GM23338 (cell line): ENCODE measurements at regions not wholly inside any gene's neighbourhood (a gene's known extent, or its start where the extent isn't known, plus 50 kb on each side); places are given as distances from the start of the nearest gene placed in this dataset.

ENCODE experiments used
- CTCF ChIP-seq, 2 experiments: fragments of 200-600 bp in 1 of 2; sonication (generic) in 1 of 2; conservative IDR thresholded peaks; 2 replicates each; pipeline versions ENCODE4 v1.5.1 to v1.6.1; 2016 to 2017; ENCODE audit warnings: antibody characterized with exemption in 2 of 2, low read depth in 2 of 2, mild to moderate bottlenecking in 2 of 2, moderate library complexity in 1 of 2
- ETS1 ChIP-seq: IDR thresholded peaks from 2 replicates; pipeline ENCODE4 v1.6.1; 2016; ENCODE audit warnings: antibody characterized with exemption
- EZH2 ChIP-seq: fragments of 200-600 bp; sonication (generic); IDR thresholded peaks from one replicate; pipeline ENCODE4 v1.8.0; 2017; ENCODE audit warnings: antibody characterized with exemption, mild to moderate bottlenecking, low read depth; ENCODE audit not compliant: unreplicated experiment
- EZH2phosphoT487 ChIP-seq: fragments of 200-600 bp; sonication (generic); IDR thresholded peaks from one replicate; pipeline ENCODE4 v1.8.1; 2018; ENCODE audit warnings: antibody characterized with exemption; ENCODE audit not compliant: unreplicated experiment
- JUNB ChIP-seq: IDR thresholded peaks from one replicate; pipeline ENCODE4 v1.6.1; 2016; ENCODE audit warnings: antibody characterized with exemption; ENCODE audit not compliant: unreplicated experiment
- NANOG ChIP-seq: IDR thresholded peaks from 2 replicates; pipeline ENCODE4 v1.6.1; 2016; ENCODE audit warnings: antibody characterized with exemption, borderline replicate concordance
- POLR2AphosphoS5 ChIP-seq: IDR thresholded peaks from 2 replicates; pipeline ENCODE4 v1.6.1; 2016; ENCODE audit warnings: antibody characterized with exemption, low read depth
- REST ChIP-seq: IDR thresholded peaks from one replicate; pipeline ENCODE4 v1.6.1; 2018; ENCODE audit warnings: antibody characterized with exemption; ENCODE audit not compliant: unreplicated experiment
- ZNF331 ChIP-seq: fragments of 250-450 bp; sonication (Bioruptor Pico); IDR thresholded peaks from 2 replicates; pipeline ENCODE4 v1.5.0; 2020; ENCODE audit warnings: low read depth, mild to moderate bottlenecking, moderate library complexity
- TF ChIP-seq, protein P1 (sequence below): fragments of 250-450 bp; sonication (Bioruptor Pico); IDR thresholded peaks from 2 replicates; pipeline ENCODE4 v1.5.0; 2020; ENCODE audit warnings: mild to moderate bottlenecking, moderate library complexity

GRCh38 chr6:79427721-79428120 is 109.5 kb downstream of the LCA5 start (continued):
- TF ChIP-seq, protein P1, sequence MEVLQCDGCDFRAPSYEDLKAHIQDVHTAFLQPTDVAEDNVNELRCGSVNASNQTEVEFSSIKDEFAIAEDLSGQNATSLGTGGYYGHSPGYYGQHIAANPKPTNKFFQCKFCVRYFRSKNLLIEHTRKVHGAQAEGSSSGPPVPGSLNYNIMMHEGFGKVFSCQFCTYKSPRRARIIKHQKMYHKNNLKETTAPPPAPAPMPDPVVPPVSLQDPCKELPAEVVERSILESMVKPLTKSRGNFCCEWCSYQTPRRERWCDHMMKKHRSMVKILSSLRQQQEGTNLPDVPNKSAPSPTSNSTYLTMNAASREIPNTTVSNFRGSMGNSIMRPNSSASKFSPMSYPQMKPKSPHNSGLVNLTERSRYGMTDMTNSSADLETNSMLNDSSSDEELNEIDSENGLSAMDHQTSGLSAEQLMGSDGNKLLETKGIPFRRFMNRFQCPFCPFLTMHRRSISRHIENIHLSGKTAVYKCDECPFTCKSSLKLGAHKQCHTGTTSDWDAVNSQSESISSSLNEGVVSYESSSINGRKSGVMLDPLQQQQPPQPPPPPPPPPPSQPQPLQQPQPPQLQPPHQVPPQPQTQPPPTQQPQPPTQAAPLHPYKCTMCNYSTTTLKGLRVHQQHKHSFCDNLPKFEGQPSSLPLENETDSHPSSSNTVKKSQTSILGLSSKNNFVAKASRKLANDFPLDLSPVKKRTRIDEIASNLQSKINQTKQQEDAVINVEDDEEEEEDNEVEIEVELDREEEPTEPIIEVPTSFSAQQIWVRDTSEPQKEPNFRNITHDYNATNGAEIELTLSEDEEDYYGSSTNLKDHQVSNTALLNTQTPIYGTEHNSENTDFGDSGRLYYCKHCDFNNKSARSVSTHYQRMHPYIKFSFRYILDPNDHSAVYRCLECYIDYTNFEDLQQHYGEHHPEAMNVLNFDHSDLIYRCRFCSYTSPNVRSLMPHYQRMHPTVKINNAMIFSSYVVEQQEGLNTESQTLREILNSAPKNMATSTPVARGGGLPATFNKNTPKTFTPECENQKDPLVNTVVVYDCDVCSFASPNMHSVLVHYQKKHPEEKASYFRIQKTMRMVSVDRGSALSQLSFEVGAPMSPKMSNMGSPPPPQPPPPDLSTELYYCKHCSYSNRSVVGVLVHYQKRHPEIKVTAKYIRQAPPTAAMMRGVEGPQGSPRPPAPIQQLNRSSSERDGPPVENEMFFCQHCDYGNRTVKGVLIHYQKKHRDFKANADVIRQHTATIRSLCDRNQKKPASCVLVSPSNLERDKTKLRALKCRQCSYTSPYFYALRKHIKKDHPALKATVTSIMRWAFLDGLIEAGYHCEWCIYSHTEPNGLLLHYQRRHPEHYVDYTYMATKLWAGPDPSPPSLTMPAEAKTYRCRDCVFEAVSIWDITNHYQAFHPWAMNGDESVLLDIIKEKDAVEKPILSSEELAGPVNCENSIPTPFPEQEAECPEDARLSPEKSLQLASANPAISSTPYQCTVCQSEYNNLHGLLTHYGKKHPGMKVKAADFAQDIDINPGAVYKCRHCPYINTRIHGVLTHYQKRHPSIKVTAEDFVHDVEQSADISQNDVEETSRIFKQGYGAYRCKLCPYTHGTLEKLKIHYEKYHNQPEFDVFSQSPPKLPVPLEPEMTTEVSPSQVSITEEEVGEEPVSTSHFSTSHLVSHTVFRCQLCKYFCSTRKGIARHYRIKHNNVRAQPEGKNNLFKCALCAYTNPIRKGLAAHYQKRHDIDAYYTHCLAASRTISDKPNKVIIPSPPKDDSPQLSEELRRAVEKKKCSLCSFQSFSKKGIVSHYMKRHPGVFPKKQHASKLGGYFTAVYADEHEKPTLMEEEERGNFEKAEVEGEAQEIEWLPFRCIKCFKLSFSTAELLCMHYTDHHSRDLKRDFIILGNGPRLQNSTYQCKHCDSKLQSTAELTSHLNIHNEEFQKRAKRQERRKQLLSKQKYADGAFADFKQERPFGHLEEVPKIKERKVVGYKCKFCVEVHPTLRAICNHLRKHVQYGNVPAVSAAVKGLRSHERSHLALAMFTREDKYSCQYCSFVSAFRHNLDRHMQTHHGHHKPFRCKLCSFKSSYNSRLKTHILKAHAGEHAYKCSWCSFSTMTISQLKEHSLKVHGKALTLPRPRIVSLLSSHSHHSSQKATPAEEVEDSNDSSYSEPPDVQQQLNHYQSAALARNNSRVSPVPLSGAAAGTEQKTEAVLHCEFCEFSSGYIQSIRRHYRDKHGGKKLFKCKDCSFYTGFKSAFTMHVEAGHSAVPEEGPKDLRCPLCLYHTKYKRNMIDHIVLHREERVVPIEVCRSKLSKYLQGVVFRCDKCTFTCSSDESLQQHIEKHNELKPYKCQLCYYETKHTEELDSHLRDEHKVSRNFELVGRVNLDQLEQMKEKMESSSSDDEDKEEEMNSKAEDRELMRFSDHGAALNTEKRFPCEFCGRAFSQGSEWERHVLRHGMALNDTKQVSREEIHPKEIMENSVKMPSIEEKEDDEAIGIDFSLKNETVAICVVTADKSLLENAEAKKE (CRISPR knock-in tag), result no peak
- TF ChIP-seq NANOG (no peak), EZH2phosphoT487 (no peak), ETS1 (no peak), ZNF331 (CRISPR knock-in tag) (no peak), REST (no peak), EZH2 (no peak), JUNB (no peak), POLR2AphosphoS5 (no peak), CTCF (conservative IDR thresholded peaks at IDR 0.05; ENCODE audit: low read depth in 2 of 2) (no peak)
